ENCODE measurements at regions not wholly inside any gene's neighbourhood (a gene's known extent, or its start where the extent isn't known, plus 50 kb on each side); places are given as distances from the start of the nearest gene placed in this dataset.

DNA sequence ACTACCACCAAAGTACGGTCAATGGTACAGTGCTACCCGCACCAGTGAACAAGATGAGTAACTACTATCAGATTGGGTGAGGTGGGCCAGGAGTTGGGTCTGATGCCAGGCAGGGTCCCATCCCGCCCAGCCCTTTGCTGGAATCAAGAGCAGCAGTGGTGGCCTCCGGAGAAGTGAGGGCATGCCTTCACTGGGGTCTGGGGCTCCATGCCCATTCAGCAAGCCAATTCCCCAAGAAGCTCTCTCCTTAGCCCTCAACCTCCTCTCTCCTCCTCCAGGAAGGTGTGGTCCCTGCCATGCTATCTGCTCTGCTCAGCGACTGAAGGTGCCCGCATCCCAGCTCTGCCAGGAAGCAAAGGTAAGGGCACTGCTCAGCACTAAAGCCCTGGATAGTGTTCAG, 62.7 kb upstream of the CPLX2 start:
- DNase-seq = no peak

DNA sequence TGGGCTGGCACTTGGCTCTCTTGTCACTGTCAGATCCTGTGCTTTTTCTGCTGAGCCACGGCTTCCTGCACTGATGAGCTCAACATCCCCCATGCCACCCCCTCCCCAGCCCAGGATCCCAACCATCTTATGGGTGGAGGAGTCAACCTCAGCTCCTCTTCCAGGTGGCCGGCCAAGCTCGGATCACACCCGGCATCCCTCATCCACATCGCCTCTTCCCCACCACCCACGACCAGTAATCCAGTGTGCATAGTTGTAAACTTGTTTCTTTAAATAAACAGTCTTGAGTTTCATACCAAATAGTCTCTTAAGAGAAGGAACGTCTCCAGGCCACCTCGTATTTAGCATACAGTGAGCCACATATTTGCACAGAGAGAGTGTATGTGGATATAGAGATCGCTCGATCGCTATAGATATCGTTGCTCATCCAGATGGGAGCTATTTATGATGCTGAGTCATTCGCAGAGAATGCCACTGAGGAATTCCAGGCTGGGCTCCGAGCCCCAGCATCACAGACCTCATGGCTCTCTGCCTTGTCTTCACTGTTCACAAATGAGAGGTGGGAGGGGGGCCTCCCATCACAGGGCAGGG, 61.8 kb upstream of the CPLX2 start:
- DNase-seq = no peak

DNA sequence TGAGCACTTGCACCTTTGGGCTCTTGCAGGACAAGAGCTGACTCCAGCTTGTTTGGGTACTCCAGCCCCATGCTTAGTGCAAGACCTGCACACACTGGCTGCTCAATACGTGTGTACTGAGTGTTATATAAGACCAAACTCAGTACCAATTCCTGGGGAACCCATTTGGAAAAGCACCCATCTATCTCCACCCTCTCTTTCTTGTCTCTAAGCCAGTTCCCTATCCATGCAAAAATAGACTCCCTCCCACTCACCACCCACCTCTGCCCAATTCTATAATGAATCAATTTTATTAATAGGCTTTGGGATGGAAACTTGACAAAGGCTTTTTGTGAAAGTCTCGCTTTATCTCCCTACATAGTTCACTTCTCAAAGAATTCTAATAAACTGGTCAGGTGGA, 60.9 kb upstream of the CPLX2 start:
- no peak for DNase-seq

DNA sequence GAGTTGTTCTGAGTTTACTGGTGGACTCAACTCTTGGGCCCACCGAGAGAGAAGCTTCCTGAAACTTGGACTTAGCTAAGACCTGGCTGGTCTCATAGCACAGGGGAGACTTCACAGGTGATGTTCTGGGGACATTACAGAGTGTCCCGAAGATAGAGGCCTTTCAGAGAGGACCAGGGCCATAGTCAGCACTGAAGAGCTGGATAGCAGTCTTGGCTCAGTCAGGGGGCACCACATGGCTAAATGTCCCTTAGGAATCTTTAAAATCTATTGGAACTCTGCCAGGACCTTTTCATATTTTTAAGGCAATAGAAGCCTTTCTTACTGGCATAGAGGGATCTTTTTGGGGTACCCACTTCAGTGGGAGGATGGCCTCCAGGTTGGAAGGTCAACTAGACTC, 59.8 kb upstream of the CPLX2 start:
- DNase-seq = no peak

DNA sequence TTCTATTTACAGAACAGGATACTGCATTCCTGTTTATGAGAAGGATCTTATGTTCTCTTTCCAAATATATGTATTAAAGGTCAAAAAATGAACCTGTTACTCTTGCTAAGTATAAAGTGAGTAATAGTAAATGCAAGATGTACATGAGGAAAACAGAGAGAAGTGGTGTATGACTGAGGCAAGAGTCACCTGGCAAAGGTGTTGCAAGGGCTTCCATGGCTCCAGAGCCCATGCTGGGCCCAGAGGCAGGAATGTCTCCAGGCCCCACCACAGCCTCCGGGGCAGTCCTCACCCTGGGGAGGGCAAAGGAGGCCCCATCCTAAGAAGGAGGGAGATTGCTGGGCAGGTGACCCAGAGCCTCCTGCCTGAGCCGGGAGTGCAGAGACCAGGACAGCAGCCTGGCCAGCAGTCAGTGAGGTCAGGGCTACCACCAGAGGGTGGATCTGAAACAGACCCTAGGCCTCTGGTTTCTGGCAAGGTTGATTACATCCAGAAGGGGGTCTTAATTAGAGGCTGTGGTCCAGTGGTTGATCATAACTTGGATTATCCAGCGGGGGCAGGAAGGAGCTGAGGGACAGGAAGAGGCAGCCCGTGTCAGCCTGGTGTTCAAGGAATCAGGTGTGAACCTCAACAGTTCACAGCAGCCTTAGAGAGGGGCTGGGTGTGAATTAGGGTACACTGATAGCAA, 57.3 kb upstream of the CPLX2 start:
- DNase-seq = no peak

DNA sequence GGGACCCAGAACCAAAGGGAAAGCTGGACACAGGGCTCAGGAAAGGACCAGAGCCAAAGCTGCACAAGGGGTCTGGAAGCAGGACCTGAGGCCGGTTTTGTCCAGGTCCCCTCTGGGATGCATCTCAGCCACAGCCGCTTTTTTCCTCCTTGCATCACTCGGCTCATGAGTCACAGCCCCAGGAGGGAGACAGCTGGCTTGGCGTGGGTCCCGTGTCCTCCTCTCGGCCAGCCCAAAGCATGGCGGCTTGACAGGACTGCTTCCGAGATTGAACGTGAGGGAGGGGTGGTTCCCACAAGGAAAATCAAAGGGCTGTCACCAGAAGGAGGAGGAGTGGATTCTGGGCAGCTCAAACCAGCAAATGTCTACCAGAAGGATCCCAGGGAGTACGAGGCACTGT, 56.7 kb upstream of the CPLX2 start:
- no peak for DNase-seq

DNA sequence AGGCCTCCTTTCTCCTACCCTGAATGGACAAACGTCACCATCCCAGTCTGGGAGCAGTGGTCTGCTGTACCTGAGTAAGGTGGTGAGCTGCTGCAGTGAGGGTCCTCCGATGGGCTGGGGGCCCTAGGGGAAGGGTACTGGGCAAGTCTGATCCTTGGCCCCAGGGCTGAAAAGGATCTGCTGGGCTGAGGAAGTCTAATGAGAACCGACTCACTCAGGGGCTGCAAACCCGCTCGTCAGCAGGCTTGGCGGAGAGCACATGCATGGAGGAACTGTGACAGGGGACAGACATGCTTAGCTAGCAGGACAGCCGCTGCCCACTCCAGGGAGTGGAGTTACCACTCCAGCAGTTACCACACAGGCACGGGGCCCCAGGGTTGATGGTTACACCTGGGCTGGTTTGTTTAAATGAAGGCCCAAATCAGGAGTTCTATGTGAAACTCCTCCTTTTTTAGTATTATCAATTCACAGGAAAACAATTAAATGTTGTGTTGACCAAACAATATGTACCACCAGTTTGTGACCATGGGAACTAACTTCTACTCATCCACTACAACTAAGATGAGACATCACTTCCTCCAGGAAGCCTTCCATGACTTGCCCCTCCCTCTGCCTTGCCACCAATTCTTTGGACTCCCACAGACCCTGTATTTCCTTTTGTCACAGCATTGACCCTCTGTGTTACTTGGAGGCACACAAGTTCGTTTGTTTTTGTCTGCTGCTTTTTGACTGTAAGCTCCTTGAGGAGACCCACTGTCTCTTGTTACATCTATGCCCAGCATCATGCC, 56.1 kb upstream of the CPLX2 start:
- no peak for DNase-seq

DNA sequence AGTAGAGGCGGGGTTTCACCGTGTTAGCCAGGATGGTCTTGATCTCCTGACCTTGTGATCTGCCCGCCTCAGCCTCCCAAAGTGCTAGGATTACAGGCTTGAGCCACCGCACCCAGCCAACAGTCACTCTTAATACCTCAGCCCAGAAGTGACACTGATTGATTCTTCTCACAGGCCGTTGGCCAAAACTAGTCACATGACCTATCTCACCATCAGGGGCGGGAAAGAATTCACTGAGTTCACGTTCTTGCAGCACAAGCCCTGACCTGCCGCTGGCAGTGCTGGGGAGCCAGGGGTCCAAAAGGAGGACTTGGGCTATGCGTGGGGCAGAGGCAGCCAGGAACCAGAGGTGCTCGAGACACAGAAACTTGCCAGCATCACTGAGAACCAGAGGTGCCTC, 55.0 kb upstream of the CPLX2 start:
- no peak for DNase-seq

DNA sequence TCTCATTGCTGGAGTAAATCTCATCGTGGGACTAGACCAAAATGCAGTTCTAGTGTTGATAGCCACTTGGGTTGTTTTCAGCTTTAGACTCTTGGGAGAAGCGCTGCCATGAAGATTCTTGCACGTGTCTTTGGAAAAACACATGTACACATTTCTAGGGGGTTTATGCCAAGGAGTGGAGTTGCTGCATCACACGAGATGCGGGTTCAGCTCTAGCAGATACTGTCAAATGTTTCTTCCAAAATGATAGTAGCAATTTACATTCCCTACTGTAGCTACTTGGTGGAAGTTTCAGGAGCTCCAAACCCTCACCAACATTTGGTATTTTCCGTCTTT, 52.3 kb upstream of the CPLX2 start:
- no peak for DNase-seq

DNA sequence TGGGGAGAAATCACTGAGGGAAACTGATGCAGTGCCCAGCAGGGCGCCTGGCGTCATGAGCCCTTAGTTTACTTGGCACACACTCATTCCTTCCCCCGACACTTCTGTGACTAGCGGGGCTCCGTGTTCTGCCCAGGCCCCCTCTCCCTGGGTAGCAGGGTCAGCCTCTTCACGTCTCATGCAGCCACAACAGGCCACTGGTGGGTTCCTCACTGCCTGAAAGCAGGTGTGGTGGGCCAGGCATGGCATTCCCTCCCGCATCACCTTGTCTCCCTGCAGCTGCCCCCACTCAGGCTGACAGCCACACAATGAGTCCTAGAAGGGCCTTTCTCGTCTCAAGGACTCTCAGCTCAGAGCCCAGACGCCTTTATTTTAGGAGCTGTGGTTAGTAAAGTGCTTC, 51.1 kb upstream of the CPLX2 start:
- DNase-seq = no peak
